HepG2 (cell line): ENCODE measurements at regions not wholly inside any gene's neighbourhood (a gene's known extent, or its start where the extent isn't known, plus 50 kb on each side); places are given as distances from the start of the nearest gene placed in this dataset.

ENCODE experiments used
- ATAC-seq: fragments of 200-7000 bp; cut with Tn5 transposase; 3 replicates; pipeline ENCODE4 v1.9.1; 2020; ENCODE audit warnings: mild to moderate bottlenecking, moderate library complexity
- BruUV-seq: library from RNA; stranded (reverse); fragments of 400-500 nt; replicated peaks from 2 replicates; lab custom pipeline; 2021; lab: Mats Ljungman, UMichigan
- CTCF ChIA-PET: fragments of 300-600 bp; formaldehyde crosslinking; extraction: SDS; loops from one replicate; lab custom pipeline; 2021; ENCODE audit warnings: low total read pairs, inconsistent platforms, low intra/inter-chr PET ratio; lab: Yijun Ruan, JAX
- POLR2A ChIA-PET: fragments of 350-600 bp; sonication (Branson Sonifier 250); formaldehyde crosslinking; loops from one replicate; lab custom pipeline; 2020; ENCODE audit warnings: antibody characterized with exemption, inconsistent platforms; lab: Yijun Ruan, JAX
- DNase-seq: peaks from one replicate; pipeline ENCODE4 v3.0.0-alpha.2; 2015; ENCODE audit warnings: low spot score
- FAIRE-seq: peaks from 3 replicates; lab custom pipeline; 2011; peaks lifted over from hg19 to GRCh38; lab: Jason Lieb, UNC
- H2AFZ ChIP-seq: one replicate; pipeline ENCODE4 v1.6.1; 2011; ENCODE audit warnings: low read length, inconsistent platforms
- H3K27ac ChIP-seq: fragments of 300-600 bp; 3 replicates; pipeline ENCODE4 v1.8.0; 2011; ENCODE audit warnings: mixed run types, mild to moderate bottlenecking, mixed read lengths, low read length, inconsistent platforms; ENCODE audit not compliant: insufficient read depth; ENCODE audit errors: extremely low read length
- H3K27me3 ChIP-seq, 2 experiments: fragments of 200-600 bp in 1 of 2; 2 replicates in 1 of 2; 3 replicates in 1 of 2; pipeline versions ENCODE4 v1.6.0 to v1.8.0; 2011; ENCODE audit warnings: low read length in 2 of 2, mild to moderate bottlenecking in 2 of 2, moderate library complexity in 2 of 2, inconsistent platforms in 1 of 2; ENCODE audit not compliant: insufficient read depth in 2 of 2, control insufficient read depth in 1 of 2
- H3K36me3 ChIP-seq, 2 experiments: fragments of 200-600 bp in 1 of 2; replicated peaks in 1 of 2; 2 replicates in 1 of 2; 3 replicates in 1 of 2; pipeline versions ENCODE4 v1.5.1 to v1.8.0; 2011; ENCODE audit warnings: low read length in 2 of 2, inconsistent platforms in 1 of 2; ENCODE audit not compliant: insufficient read depth in 2 of 2, control insufficient read depth in 1 of 2
- H3K4me1 ChIP-seq: 2 replicates; pipeline ENCODE4 v1.5.1; 2012; ENCODE audit warnings: low read length, inconsistent platforms; ENCODE audit not compliant: insufficient read depth
- H3K4me2 ChIP-seq: 2 replicates; pipeline ENCODE4 v1.6.0; 2011; ENCODE audit warnings: low read depth, low read length, inconsistent platforms
- H3K4me3 ChIP-seq, 3 experiments: fragments of 200-600 bp in 1 of 3; sonication (generic), shearing (Covaris generic) in 1 of 3; replicated peaks in 1 of 3; 2 replicates each; pipeline ENCODE4 v1.5.1; 2011 to 2016; ENCODE audit warnings: low read length in 3 of 3, inconsistent platforms in 2 of 3, low read depth in 2 of 3, mild to moderate bottlenecking in 2 of 3, control low read depth in 1 of 3, mixed read lengths in 1 of 3; ENCODE audit not compliant: insufficient read depth in 1 of 3
- H3K79me2 ChIP-seq: one replicate; pipeline ENCODE4 v1.6.1; 2011; ENCODE audit warnings: low read length, inconsistent platforms; ENCODE audit not compliant: insufficient read depth
- H3K9ac ChIP-seq: 2 replicates; pipeline ENCODE4 v1.6.0; 2011; ENCODE audit warnings: mild to moderate bottlenecking, low read depth, low read length, inconsistent platforms; ENCODE audit not compliant: insufficient read depth
- H3K9me3 ChIP-seq: 2 replicates; pipeline ENCODE4 v1.5.1; 2012; ENCODE audit warnings: mild to moderate bottlenecking, low read length
- H4K20me1 ChIP-seq: 2 replicates; pipeline ENCODE4 v1.6.0; 2011; ENCODE audit warnings: inconsistent platforms, mild to moderate bottlenecking, low read length, moderate library complexity; ENCODE audit not compliant: insufficient read depth
- ARNT2 ChIP-seq: sonication (generic); formaldehyde crosslinking; IDR thresholded peaks from 2 replicates; pipeline ENCODE4 v1.8.0; 2022; ENCODE audit warnings: mild to moderate bottlenecking, low read depth, missing genetic modification reagents, moderate library complexity
- ATF1 ChIP-seq: IDR thresholded peaks from 2 replicates; pipeline ENCODE4 v1.6.1; 2016; ENCODE audit warnings: mild to moderate bottlenecking, control low read depth
- CREB1 ChIP-seq, 2 experiments: fragments of 450-650 bp in 1 of 2; IDR thresholded peaks; 2 replicates each; pipeline ENCODE4 v1.6.1; 2016 to 2017; ENCODE audit warnings: control low read depth in 1 of 2, mild to moderate bottlenecking in 1 of 2, missing compliant biosample characterization in 1 of 2, missing genetic modification characterization in 1 of 2
- E2F2 ChIP-seq: sonication (generic); formaldehyde crosslinking; IDR thresholded peaks from 2 replicates; pipeline ENCODE4 v1.4.0; 2020; ENCODE audit warnings: missing genetic modification reagents, borderline replicate concordance
- GMEB1 ChIP-seq: sonication (generic); formaldehyde crosslinking; IDR thresholded peaks from 2 replicates; pipeline ENCODE4 v1.5.1; 2020; ENCODE audit warnings: missing genetic modification reagents, mild to moderate bottlenecking, borderline replicate concordance
- JUNB ChIP-seq: sonication (generic); formaldehyde crosslinking; IDR thresholded peaks from 2 replicates; pipeline ENCODE4 v1.8.0; 2022; ENCODE audit warnings: missing genetic modification reagents, mild to moderate bottlenecking, borderline replicate concordance
- KMT2B ChIP-seq: IDR thresholded peaks from 2 replicates; pipeline ENCODE4 v1.6.1; 2016; ENCODE audit warnings: missing genetic modification reagents, missing compliant biosample characterization
- LBX2 ChIP-seq: sonication (generic); formaldehyde crosslinking; IDR thresholded peaks from 2 replicates; pipeline ENCODE4 v1.5.0; 2020; ENCODE audit warnings: missing genetic modification reagents, mild to moderate bottlenecking, borderline replicate concordance
- RXRB ChIP-seq: IDR thresholded peaks from 2 replicates; pipeline ENCODE4 v1.6.1; 2016; ENCODE audit warnings: borderline replicate concordance, missing genetic modification reagents, missing compliant biosample characterization
- SMAD3 ChIP-seq: sonication (generic); formaldehyde crosslinking; IDR thresholded peaks from 2 replicates; pipeline ENCODE4 v1.4.0; 2020; ENCODE audit warnings: missing genetic modification reagents
- TBL1XR1 ChIP-seq: fragments of 150-350 bp; IDR thresholded peaks from 2 replicates; pipeline ENCODE4 v1.6.1; 2014; ENCODE audit warnings: borderline replicate concordance, low read length; ENCODE audit not compliant: partially characterized antibody
- ZNF12 ChIP-seq: sonication (generic); formaldehyde crosslinking; IDR thresholded peaks from 2 replicates; pipeline ENCODE4 v1.5.0; 2020; ENCODE audit warnings: missing genetic modification reagents
- ZNF282 ChIP-seq: fragments of 450-650 bp; IDR thresholded peaks from 2 replicates; pipeline ENCODE4 v1.6.1; 2018; ENCODE audit not compliant: partially characterized antibody
- ZNF761 ChIP-seq: sonication (generic); formaldehyde crosslinking; conservative IDR thresholded peaks from 2 replicates; pipeline ENCODE4 v1.4.0; 2020; ENCODE audit warnings: mild to moderate bottlenecking, missing genetic modification reagents
- ZNF775 ChIP-seq: sonication (generic); formaldehyde crosslinking; IDR thresholded peaks from 2 replicates; pipeline ENCODE4 v1.4.0; 2020; ENCODE audit warnings: missing genetic modification reagents, mild to moderate bottlenecking, moderate library complexity, borderline replicate concordance
- WGBS: methylation state at CpG from one replicate; pipeline ENCODE4 v1.1.6; 2017; ENCODE audit warnings: low lambda C conversion rate; 5-methylcytosine and 5-hydroxymethylcytosine counted together
- in situ Hi-C: cut with HindIII; loops from 2 replicates; pipeline ENCODE4 v1.10.0; 2017; ENCODE audit warnings: low pct_unique_long_range_greater_than_20kb; ENCODE audit not compliant: extremely low pct_ligation_motif_present
- intact Hi-C: fragments of 100-400 bp; cut with micrococcal nuclease; formaldehyde crosslinking; loops from one replicate; pipeline ENCODE4 v1.10.0; 2022; ENCODE audit not compliant: unreplicated experiment

- BruUV-seq = no TSS peak
- Histone ChIP-seq H3K36me3 (no peaks in the 10 kb centered on the region), H3K4me2 (no peak overlapping the region), H3K27me3 (peaks cover 2 to 33% of the 10 kb centered on the region in 2 experiments; a peak in 3 of 5 replicates), H2AFZ (no peak overlapping the region), H3K4me3 (no peak overlapping the region)
- in situ Hi-C loops = no loop called here
- POLR2A ChIA-PET = no interaction called here
- TF ChIP-seq E2F2 (CRISPR knock-in tag) (no peak), SMAD3 (CRISPR knock-in tag) (no peak), CREB1 (IDR thresholded peaks at IDR 0.05) (no peak), CREB1 (CRISPR knock-in tag; IDR thresholded peaks at IDR 0.05) (no peak), ARNT2 (no peak), ZNF761 (CRISPR knock-in tag) (no peak)
- TF ChIP-seq, all 625 proteins: peak for 0
- H4K20me1 ChIP-seq = no peaks in the 10 kb centered on the region
- WGBS = 30% methylated on average over 7 of the region's 18 CpGs
- no peak overlapping the region for H3K27ac ChIP-seq
- CTCF ChIA-PET = no interaction called here
- ATAC-seq (no peak), DNase-seq (no peak), FAIRE-seq (no peak)
- H3K79me2 ChIP-seq = no peaks in the 10 kb centered on the region
- H3K9me3 ChIP-seq = no peaks in the 10 kb centered on the region
- no peaks in the 10 kb centered on the region for H3K4me1 ChIP-seq
- intact Hi-C loops = no loop called here
- no peak overlapping the region for H3K9ac ChIP-seq
These were observed 106.5 kb downstream of the TPRA1 start for GRCh38 chr3:127483902-127484591.

- WGBS = 49% methylated on average over 11 of the region's 11 CpGs
- CTCF ChIA-PET = no interaction called here
- no TSS peak for BruUV-seq
- no peaks in the 10 kb centered on the region for H4K20me1 ChIP-seq
- no peak overlapping the region for H3K4me3 ChIP-seq
- ATAC-seq (no peak), DNase-seq (no peak), FAIRE-seq (no peak)
- no peak overlapping the region for H3K27ac ChIP-seq
- POLR2A ChIA-PET = no interaction called here
- H3K27me3 ChIP-seq = peaks cover 2 to 29% of the 10 kb centered on the region in 2 experiments; a peak in 3 of 5 replicates
- intact Hi-C loops = no loop called here
- in situ Hi-C loops = no loop called here
- H3K79me2 ChIP-seq = no peaks in the 10 kb centered on the region
- no peaks in the 10 kb centered on the region for H3K9me3 ChIP-seq
- H2AFZ ChIP-seq = no peak overlapping the region
- H3K4me1 ChIP-seq = no peaks in the 10 kb centered on the region
- no peak overlapping the region for H3K4me2 ChIP-seq
- no peak overlapping the region for H3K9ac ChIP-seq
- H3K36me3 ChIP-seq = no peaks in the 10 kb centered on the region
- TF ChIP-seq LBX2 (CRISPR knock-in tag) = no peak
- TF ChIP-seq ZNF282 = no peak
- no peak for TF ChIP-seq KMT2B (CRISPR knock-in tag)
- TF ChIP-seq GMEB1 (CRISPR knock-in tag) = no peak
- no peak for TF ChIP-seq JUNB (CRISPR knock-in tag)
- TF ChIP-seq TBL1XR1 = no peak
- no peak for TF ChIP-seq RXRB (CRISPR knock-in tag)
- TF ChIP-seq ZNF775 = no peak
- no peak for TF ChIP-seq ZNF12
- no peak for TF ChIP-seq ATF1 (CRISPR knock-in tag)
These were observed 107.4 kb downstream of the TPRA1 start for GRCh38 chr3:127483005-127483641.
